ENCODE measurements at regions not wholly inside any gene's neighbourhood (a gene's known extent, or its start where the extent isn't known, plus 50 kb on each side); places are given as distances from the start of the nearest gene placed in this dataset.
"Not testable (repeated sequence)": the region's sequence is repeated elsewhere in the genome, so short reads cannot be mapped to it uniquely, and the experiment has no call there.

DNA sequence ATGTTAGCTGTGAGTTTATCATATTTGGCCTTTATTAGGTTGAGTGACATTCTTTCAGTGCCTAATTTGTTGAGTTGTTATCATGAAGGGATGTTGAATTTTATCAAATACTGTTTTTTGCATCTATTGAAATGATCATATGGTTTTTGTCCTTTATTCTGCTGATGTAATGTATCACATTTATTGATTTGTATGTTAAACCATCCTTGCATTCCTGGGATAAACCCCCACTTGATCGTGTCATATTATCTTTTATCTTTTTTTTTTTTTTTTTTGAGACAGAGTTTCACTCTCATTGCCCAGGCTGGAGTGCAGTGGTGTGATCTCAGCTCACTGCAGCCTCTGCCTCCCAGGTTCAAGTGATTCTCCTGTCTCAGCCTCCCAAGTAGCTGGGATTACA lies 51.9 kb upstream of the MFGE8 start:
- H3K4me1 ChIP-seq (ENCODE audit: control insufficient read depth in 1 of 2, insufficient read depth in 2 of 2, low read length in 2 of 2); H3K36me3 ChIP-seq (ENCODE audit: control insufficient read depth in 1 of 2, insufficient read depth in 2 of 2, low read length in 2 of 2); H3K4me3 ChIP-seq (ENCODE audit: low read depth in 1 of 2, low read length in 2 of 2); H3K27ac ChIP-seq (ENCODE audit: low read length); H3K27me3 ChIP-seq (ENCODE audit: low read depth, low read length): not testable (repeated sequence)
- peaks cover 0 to 14% of the 10 kb centered on the region in 2 donors for H3K9me3 ChIP-seq (ENCODE audit: control insufficient read depth in 1 of 2, low read length in 2 of 2)

DNA sequence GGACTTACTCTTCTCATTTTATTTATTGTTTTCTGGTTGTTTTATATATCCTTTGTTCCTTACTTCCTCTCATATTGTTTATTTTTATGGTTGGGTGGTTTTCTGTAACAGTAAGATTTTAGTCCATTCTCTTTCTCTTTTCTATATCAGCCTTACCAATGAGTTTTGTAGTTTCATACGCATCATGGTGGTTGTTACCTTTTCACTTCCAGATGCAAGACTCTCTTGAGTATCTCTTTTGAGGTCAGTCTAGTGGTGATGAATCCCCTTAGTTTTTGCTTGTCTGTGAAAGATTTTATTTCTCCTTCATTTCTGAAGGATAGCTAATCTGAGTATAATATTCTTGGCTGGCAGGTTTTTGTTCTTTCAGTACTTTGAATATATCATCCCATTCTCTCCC lies 57.1 kb upstream of the MFGE8 start:
- no peak overlapping the region for H3K4me3 ChIP-seq (ENCODE audit: low read depth in 1 of 2, low read length in 2 of 2)
- H3K4me1 ChIP-seq (ENCODE audit: control insufficient read depth in 1 of 2, insufficient read depth in 2 of 2, low read length in 2 of 2): no peaks in the 10 kb centered on the region
- peaks cover 0 to 13% of the 10 kb centered on the region in 2 donors for H3K9me3 ChIP-seq (ENCODE audit: control insufficient read depth in 1 of 2, low read length in 2 of 2)
- H3K27ac ChIP-seq (ENCODE audit: low read length): no peak overlapping the region
- no peaks in the 10 kb centered on the region for H3K36me3 ChIP-seq (ENCODE audit: control insufficient read depth in 1 of 2, insufficient read depth in 2 of 2, low read length in 2 of 2)
- H3K27me3 ChIP-seq (ENCODE audit: low read depth, low read length): no peaks in the 10 kb centered on the region

DNA sequence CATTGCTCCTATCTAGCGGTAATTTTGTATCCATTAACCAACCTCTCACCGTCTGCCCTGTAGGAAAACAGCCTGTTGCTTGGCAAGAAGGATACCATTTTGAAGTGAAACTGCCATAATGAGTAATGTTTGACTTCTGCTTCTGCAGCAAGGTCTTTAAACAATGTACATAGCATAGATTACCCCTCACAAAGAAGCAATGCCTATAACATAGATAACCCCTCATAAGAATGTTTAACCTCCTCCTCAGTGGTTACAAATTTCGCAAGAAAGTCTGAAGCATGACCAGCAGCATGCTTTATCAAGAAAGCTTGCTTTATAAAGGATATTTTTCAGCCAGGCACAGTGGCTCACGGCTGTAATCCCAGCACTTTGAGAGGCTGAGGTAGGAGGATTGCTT lies 61.2 kb upstream of the MFGE8 start:
- no peaks in the 10 kb centered on the region for H3K4me1 ChIP-seq (ENCODE audit: control insufficient read depth in 1 of 2, insufficient read depth in 2 of 2, low read length in 2 of 2)
- H3K36me3 ChIP-seq (ENCODE audit: control insufficient read depth in 1 of 2, insufficient read depth in 2 of 2, low read length in 2 of 2): no peaks in the 10 kb centered on the region
- no peaks in the 10 kb centered on the region for H3K27me3 ChIP-seq (ENCODE audit: low read depth, low read length)
- no peak overlapping the region for H3K4me3 ChIP-seq (ENCODE audit: low read depth in 1 of 2, low read length in 2 of 2)
- H3K27ac ChIP-seq (ENCODE audit: low read length): no peak overlapping the region
- H3K9me3 ChIP-seq (ENCODE audit: control insufficient read depth in 1 of 2, low read length in 2 of 2): peaks cover 0 to 5% of the 10 kb centered on the region in 2 donors

- no peaks in the 10 kb centered on the region for H3K4me1 ChIP-seq (ENCODE audit: control insufficient read depth in 1 of 2, insufficient read depth in 2 of 2, low read length in 2 of 2)
- H3K36me3 ChIP-seq (ENCODE audit: control insufficient read depth in 1 of 2, insufficient read depth in 2 of 2, low read length in 2 of 2): no peaks in the 10 kb centered on the region
- H3K27me3 ChIP-seq (ENCODE audit: low read depth, low read length): no peaks in the 10 kb centered on the region
- H3K9me3 ChIP-seq (ENCODE audit: control insufficient read depth in 1 of 2, low read length in 2 of 2): peaks cover 0 to under 1% of the 10 kb centered on the region in 2 donors
- no peak overlapping the region for H3K27ac ChIP-seq (ENCODE audit: low read length)
- H3K4me3 ChIP-seq (ENCODE audit: low read depth in 1 of 2, low read length in 2 of 2): no peak overlapping the region
Observed at GRCh38 chr15:88975891-88976290, 62.7 kb upstream of the MFGE8 start.

GRCh38 chr15:88976656-88977055 lies 63.5 kb upstream of the MFGE8 start:
- Histone ChIP-seq H3K36me3 (ENCODE audit: control insufficient read depth in 1 of 2, insufficient read depth in 2 of 2, low read length in 2 of 2) (no peaks in the 10 kb centered on the region), H3K27me3 (ENCODE audit: low read depth, low read length) (no peaks in the 10 kb centered on the region), H3K9me3 (ENCODE audit: control insufficient read depth in 1 of 2, low read length in 2 of 2) (no peaks in the 10 kb centered on the region), H3K27ac (ENCODE audit: low read length) (no peak overlapping the region), H3K4me1 (ENCODE audit: control insufficient read depth in 1 of 2, insufficient read depth in 2 of 2, low read length in 2 of 2) (no peaks in the 10 kb centered on the region), H3K4me3 (ENCODE audit: low read depth in 1 of 2, low read length in 2 of 2) (no peak overlapping the region)

DNA sequence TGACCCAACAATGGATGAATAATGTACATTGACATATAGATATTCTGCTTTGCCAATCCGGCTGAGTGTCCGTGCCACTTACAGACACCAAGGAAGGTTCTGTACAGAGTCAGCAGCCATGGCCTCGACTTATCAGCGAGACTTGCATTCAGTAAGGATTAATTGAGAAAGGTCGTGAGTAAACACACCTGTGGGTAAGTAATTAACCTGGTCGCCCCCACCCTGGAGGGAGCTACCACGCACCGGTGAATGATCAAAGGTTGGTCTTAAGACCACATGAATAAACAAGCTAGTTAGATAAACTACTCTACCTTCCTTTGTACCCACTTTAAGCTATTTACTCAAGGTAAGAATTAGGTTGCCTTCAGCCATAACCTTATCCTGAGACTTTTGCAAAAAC lies 66.5 kb upstream of the MFGE8 start:
- Histone ChIP-seq H3K27ac (ENCODE audit: low read length) (no peak overlapping the region), H3K4me1 (ENCODE audit: control insufficient read depth in 1 of 2, insufficient read depth in 2 of 2, low read length in 2 of 2) (no peaks in the 10 kb centered on the region), H3K4me3 (ENCODE audit: low read depth in 1 of 2, low read length in 2 of 2) (no peak overlapping the region), H3K9me3 (ENCODE audit: control insufficient read depth in 1 of 2, low read length in 2 of 2) (no peaks in the 10 kb centered on the region), H3K27me3 (ENCODE audit: low read depth, low read length) (no peaks in the 10 kb centered on the region), H3K36me3 (ENCODE audit: control insufficient read depth in 1 of 2, insufficient read depth in 2 of 2, low read length in 2 of 2) (no peaks in the 10 kb centered on the region)

DNA sequence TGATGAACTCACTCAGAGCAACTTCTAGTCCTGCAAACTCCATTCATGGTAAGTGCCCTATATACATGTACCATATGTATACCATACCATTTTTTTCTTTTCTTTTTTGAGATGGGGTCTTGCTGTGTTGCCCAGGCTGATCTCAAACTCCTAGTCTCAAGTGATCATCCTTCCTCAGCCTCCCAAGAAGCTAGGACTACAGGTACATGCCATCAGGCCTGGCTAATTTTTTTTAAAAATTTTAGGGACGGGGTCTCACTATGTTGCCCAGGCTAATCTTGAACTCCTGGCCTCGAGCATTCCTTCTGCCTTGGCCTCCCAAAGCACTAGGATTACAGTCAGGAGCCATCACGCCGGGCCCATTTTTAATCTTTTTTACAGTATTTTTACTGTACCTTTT lies 67.3 kb upstream of the MFGE8 start:
- Histone ChIP-seq H3K27me3 (ENCODE audit: low read depth, low read length) (no peaks in the 10 kb centered on the region), H3K4me3 (ENCODE audit: low read depth in 1 of 2, low read length in 2 of 2) (no peak overlapping the region), H3K36me3 (ENCODE audit: control insufficient read depth in 1 of 2, insufficient read depth in 2 of 2, low read length in 2 of 2) (no peaks in the 10 kb centered on the region), H3K27ac (ENCODE audit: low read length) (no peak overlapping the region), H3K9me3 (ENCODE audit: control insufficient read depth in 1 of 2, low read length in 2 of 2) (no peaks in the 10 kb centered on the region), H3K4me1 (ENCODE audit: control insufficient read depth in 1 of 2, insufficient read depth in 2 of 2, low read length in 2 of 2) (no peaks in the 10 kb centered on the region)

GRCh38 chr15:88981244-88982215 lies 68.4 kb upstream of the MFGE8 start:
- Histone ChIP-seq H3K36me3 (ENCODE audit: control insufficient read depth in 1 of 2, insufficient read depth in 2 of 2, low read length in 2 of 2) (no peaks in the 10 kb centered on the region), H3K4me3 (ENCODE audit: low read depth in 1 of 2, low read length in 2 of 2) (no peak overlapping the region), H3K4me1 (ENCODE audit: control insufficient read depth in 1 of 2, insufficient read depth in 2 of 2, low read length in 2 of 2) (no peaks in the 10 kb centered on the region), H3K27ac (ENCODE audit: low read length) (no peak overlapping the region), H3K27me3 (ENCODE audit: low read depth, low read length) (no peaks in the 10 kb centered on the region), H3K9me3 (ENCODE audit: control insufficient read depth in 1 of 2, low read length in 2 of 2) (no peaks in the 10 kb centered on the region)

- Histone ChIP-seq H3K4me3 (ENCODE audit: low read depth in 1 of 2, low read length in 2 of 2) (no peak overlapping the region), H3K36me3 (ENCODE audit: control insufficient read depth in 1 of 2, insufficient read depth in 2 of 2, low read length in 2 of 2) (no peaks in the 10 kb centered on the region), H3K27me3 (ENCODE audit: low read depth, low read length) (no peaks in the 10 kb centered on the region), H3K9me3 (ENCODE audit: control insufficient read depth in 1 of 2, low read length in 2 of 2) (no peaks in the 10 kb centered on the region), H3K27ac (ENCODE audit: low read length) (no peak overlapping the region), H3K4me1 (ENCODE audit: control insufficient read depth in 1 of 2, insufficient read depth in 2 of 2, low read length in 2 of 2) (no peaks in the 10 kb centered on the region)
Observed at GRCh38 chr15:88982304-88982945, 69.2 kb upstream of the MFGE8 start.

GRCh38 chr15:88982946-88983342 lies 69.8 kb upstream of the MFGE8 start:
- H3K4me3 ChIP-seq (ENCODE audit: low read depth in 1 of 2, low read length in 2 of 2): no peak overlapping the region
- H3K27me3 ChIP-seq (ENCODE audit: low read depth, low read length): no peaks in the 10 kb centered on the region
- H3K9me3 ChIP-seq (ENCODE audit: control insufficient read depth in 1 of 2, low read length in 2 of 2): no peaks in the 10 kb centered on the region
- H3K4me1 ChIP-seq (ENCODE audit: control insufficient read depth in 1 of 2, insufficient read depth in 2 of 2, low read length in 2 of 2): no peaks in the 10 kb centered on the region
- H3K27ac ChIP-seq (ENCODE audit: low read length): no peak overlapping the region
- no peaks in the 10 kb centered on the region for H3K36me3 ChIP-seq (ENCODE audit: control insufficient read depth in 1 of 2, insufficient read depth in 2 of 2, low read length in 2 of 2)

GRCh38 chr15:88983861-88984429 lies 70.8 kb upstream of the MFGE8 start:
- no peaks in the 10 kb centered on the region for H3K27me3 ChIP-seq (ENCODE audit: low read depth, low read length)
- H3K36me3 ChIP-seq (ENCODE audit: control insufficient read depth in 1 of 2, insufficient read depth in 2 of 2, low read length in 2 of 2): no peaks in the 10 kb centered on the region
- no peak overlapping the region for H3K27ac ChIP-seq (ENCODE audit: low read length)
- no peaks in the 10 kb centered on the region for H3K4me1 ChIP-seq (ENCODE audit: control insufficient read depth in 1 of 2, insufficient read depth in 2 of 2, low read length in 2 of 2)
- H3K9me3 ChIP-seq (ENCODE audit: control insufficient read depth in 1 of 2, low read length in 2 of 2): no peaks in the 10 kb centered on the region
- no peak overlapping the region for H3K4me3 ChIP-seq (ENCODE audit: low read depth in 1 of 2, low read length in 2 of 2)
